Kidney epithelial cell (primary cell): ENCODE measurements at regions not wholly inside any gene's neighbourhood (a gene's known extent, or its start where the extent isn't known, plus 50 kb on each side); places are given as distances from the start of the nearest gene placed in this dataset.

Experiments
- DNase-seq: peaks from one replicate; pipeline ENCODE4 v3.0.0-alpha.2; 2010; ENCODE audit warnings: low read depth
- H3K27me3 ChIP-seq: 2 replicates; pipeline ENCODE4 v1.6.0; 2011; ENCODE audit warnings: low read length; ENCODE audit not compliant: control insufficient read depth, insufficient read depth
- H3K36me3 ChIP-seq: 2 replicates; pipeline ENCODE4 v1.5.1; 2011; ENCODE audit warnings: low read length; ENCODE audit not compliant: control insufficient read depth, insufficient read depth
- H3K4me3 ChIP-seq: 2 replicates; pipeline ENCODE4 v1.5.1; 2011; ENCODE audit warnings: low read depth, mild to moderate bottlenecking, control low read depth, low read length
- CTCF ChIP-seq: IDR thresholded peaks from 2 replicates; pipeline ENCODE4 v1.5.1; 2011; ENCODE audit warnings: mild to moderate bottlenecking, moderate library complexity, low read length, control low read depth, inconsistent platforms; ENCODE audit not compliant: insufficient read depth, poor library complexity, severe bottlenecking

DNA sequence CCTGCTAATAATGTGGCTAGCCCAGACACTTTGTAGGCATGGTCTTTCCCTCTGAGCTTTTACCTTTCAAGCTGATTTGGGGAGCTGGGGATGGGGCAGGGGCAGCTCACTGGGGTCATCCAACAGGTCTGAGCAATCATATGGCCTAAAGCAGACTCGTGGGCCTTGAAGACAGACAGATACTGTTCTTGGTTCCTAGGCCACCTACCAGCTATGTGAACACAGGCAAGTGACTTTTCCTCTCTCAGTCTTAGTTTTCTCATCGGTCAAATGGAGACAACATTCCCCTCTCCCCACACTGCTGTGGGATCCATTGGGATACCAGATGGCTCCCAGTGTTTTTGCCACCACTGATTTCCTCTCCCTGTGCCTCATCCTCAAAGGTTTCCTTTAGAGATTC lies 181.8 kb downstream of the RRAGC start:
- Histone ChIP-seq H3K27me3 (no peaks in the 10 kb centered on the region), H3K36me3 (no peaks in the 10 kb centered on the region), H3K4me3 (no peak overlapping the region)
- no peak for DNase-seq
- no peak for TF ChIP-seq CTCF

DNA sequence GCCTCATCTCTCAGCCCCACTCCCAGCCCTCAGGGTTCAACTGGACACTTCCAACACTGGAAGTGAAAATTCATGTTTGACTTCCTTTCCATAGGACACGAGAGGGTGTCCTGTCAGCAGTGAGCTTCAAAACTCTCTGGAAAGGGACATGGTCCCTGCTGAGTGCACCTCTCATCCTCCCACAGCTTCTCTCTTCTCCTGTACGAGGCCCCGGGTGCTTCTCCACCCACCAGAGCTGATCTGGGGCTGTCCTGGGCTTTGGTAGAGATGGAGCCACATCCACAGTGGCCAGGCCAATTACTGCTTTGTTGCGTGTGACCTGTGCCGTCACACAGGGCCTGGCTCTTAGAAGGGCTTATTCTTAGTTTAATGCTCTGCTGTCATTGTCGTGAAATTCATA lies 182.3 kb downstream of the RRAGC start:
- no peak for DNase-seq
- H3K4me3 ChIP-seq = no peak overlapping the region
- no peak for TF ChIP-seq CTCF
- H3K27me3 ChIP-seq = no peaks in the 10 kb centered on the region
- no peaks in the 10 kb centered on the region for H3K36me3 ChIP-seq

GRCh38 chr1:38672692-38673091 lies 186.9 kb downstream of the RRAGC start:
- no peak for DNase-seq
- no peak for TF ChIP-seq CTCF
- Histone ChIP-seq H3K27me3 (no peaks in the 10 kb centered on the region), H3K4me3 (no peak overlapping the region), H3K36me3 (no peaks in the 10 kb centered on the region)

DNA sequence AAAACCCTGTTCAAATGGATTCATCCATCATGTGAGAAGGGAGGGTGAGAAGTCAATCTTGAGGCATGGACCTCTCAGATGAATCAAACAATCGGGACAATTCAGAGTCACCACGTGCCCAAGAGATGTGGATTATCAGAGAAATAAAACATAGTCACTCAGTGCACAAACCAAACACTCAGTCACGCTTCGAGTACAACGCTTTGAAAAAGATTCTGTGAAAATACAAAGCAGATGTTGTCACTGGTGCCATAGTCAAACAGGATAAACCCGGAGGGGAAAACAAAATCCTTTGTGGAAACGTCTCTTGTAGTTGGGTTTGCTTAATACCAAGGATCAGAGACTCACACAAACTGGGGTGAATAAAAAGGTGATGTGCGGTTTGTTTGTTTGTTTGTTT lies 188.4 kb downstream of the RRAGC start:
- DNase-seq = no peak
- H3K27me3 ChIP-seq = no peaks in the 10 kb centered on the region
- no peaks in the 10 kb centered on the region for H3K36me3 ChIP-seq
- TF ChIP-seq CTCF = no peak
- no peak overlapping the region for H3K4me3 ChIP-seq

DNA sequence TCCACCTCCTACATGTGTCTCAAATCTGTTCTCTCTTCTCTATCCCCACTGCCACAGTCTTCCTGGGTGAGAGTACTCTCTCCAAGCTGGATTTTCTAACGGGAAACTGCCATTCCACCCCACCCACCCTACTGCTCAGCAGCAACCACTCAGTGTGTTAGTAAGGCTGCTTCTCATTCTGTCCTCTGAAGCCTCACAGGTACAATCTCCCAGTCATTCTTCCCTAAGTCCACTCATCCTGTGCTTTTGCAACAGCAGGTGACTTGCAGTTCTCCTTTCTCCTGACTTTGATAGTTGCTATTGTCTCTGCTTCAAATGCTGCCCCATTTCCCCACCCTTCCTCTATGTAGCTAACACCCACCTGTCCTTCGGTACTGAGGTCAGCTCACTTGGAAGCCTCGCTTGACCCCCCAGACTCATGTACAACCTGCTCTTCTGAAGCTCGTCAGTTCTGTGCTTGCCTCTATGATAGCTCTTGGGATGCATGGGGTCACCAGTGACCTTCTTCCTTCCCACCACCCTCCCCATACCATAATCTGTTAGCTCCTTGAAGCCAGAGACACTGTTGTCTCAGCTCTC lies 188.9 kb downstream of the RRAGC start:
- Histone ChIP-seq H3K36me3 (no peaks in the 10 kb centered on the region), H3K27me3 (no peaks in the 10 kb centered on the region), H3K4me3 (no peak overlapping the region)
- no peak for TF ChIP-seq CTCF
- DNase-seq = no peak

GRCh38 chr1:38667626-38668025 lies 191.9 kb downstream of the RRAGC start:
- Histone ChIP-seq H3K4me3 (no peak overlapping the region), H3K27me3 (no peaks in the 10 kb centered on the region), H3K36me3 (no peaks in the 10 kb centered on the region)
- no peak for DNase-seq
- no peak for TF ChIP-seq CTCF
